PFSK-1 (cell line): ENCODE measurements at regions not wholly inside any gene's neighbourhood (a gene's known extent, or its start where the extent isn't known, plus 50 kb on each side); places are given as distances from the start of the nearest gene placed in this dataset.

Experiments
- FOXP2 ChIP-seq: optimal IDR thresholded peaks from 2 replicates; pipeline ENCODE3; 2011; ENCODE audit warnings: borderline replicate concordance, control low read depth, inconsistent platforms; ENCODE audit not compliant: insufficient read depth; ENCODE audit errors: extremely low read length, extremely low read depth
- POLR2AphosphoS5 ChIP-seq: IDR thresholded peaks from 2 replicates; pipeline ENCODE4 v1.6.1; 2012; ENCODE audit warnings: low read depth, mild to moderate bottlenecking, control low read depth, low read length, moderate library complexity
- SIN3A ChIP-seq: IDR thresholded peaks from 2 replicates; pipeline ENCODE4 v1.6.1; 2012; ENCODE audit warnings: mild to moderate bottlenecking, low read length, moderate library complexity, borderline replicate concordance; ENCODE audit not compliant: insufficient read depth
- TAF1 ChIP-seq: IDR thresholded peaks from 2 replicates; pipeline ENCODE4 v1.6.1; 2012; ENCODE audit warnings: low read length, control low read depth, borderline replicate concordance; ENCODE audit not compliant: insufficient read depth
- TF ChIP-seq, protein P1 (sequence below), 2 experiments: IDR thresholded peaks; 2 replicates each; pipeline versions ENCODE4 v1.6.1 to v1.8.0; 2011 to 2012; ENCODE audit warnings: low read depth in 2 of 2, low read length in 2 of 2, control low read depth in 1 of 2, inconsistent platforms in 1 of 2, mild to moderate bottlenecking in 1 of 2, moderate library complexity in 1 of 2; ENCODE audit not compliant: insufficient read depth in 1 of 2

DNA sequence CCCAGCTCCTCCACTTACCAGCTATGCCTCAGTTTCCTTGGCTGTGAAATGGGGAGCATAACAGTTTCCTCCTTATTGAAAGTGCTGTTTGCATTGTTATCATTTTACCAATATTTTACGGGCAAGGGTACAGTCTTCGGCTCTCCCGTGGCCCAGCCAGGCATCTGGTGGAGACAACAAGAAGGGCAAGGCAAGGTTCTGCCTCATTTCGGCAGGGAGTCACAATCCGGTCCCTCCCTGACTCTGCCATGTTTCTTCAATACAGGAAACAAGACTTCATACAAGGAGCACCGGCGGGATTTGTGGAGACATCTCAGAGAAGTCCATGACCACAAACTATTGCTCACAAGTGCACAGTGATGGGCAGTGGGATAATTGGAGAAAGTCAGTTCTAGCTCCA, 174.0 kb downstream of the FGF18 start:
- TF ChIP-seq, protein P1, sequence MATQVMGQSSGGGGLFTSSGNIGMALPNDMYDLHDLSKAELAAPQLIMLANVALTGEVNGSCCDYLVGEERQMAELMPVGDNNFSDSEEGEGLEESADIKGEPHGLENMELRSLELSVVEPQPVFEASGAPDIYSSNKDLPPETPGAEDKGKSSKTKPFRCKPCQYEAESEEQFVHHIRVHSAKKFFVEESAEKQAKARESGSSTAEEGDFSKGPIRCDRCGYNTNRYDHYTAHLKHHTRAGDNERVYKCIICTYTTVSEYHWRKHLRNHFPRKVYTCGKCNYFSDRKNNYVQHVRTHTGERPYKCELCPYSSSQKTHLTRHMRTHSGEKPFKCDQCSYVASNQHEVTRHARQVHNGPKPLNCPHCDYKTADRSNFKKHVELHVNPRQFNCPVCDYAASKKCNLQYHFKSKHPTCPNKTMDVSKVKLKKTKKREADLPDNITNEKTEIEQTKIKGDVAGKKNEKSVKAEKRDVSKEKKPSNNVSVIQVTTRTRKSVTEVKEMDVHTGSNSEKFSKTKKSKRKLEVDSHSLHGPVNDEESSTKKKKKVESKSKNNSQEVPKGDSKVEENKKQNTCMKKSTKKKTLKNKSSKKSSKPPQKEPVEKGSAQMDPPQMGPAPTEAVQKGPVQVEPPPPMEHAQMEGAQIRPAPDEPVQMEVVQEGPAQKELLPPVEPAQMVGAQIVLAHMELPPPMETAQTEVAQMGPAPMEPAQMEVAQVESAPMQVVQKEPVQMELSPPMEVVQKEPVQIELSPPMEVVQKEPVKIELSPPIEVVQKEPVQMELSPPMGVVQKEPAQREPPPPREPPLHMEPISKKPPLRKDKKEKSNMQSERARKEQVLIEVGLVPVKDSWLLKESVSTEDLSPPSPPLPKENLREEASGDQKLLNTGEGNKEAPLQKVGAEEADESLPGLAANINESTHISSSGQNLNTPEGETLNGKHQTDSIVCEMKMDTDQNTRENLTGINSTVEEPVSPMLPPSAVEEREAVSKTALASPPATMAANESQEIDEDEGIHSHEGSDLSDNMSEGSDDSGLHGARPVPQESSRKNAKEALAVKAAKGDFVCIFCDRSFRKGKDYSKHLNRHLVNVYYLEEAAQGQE (IDR thresholded peaks at IDR 0.05; ENCODE audit: insufficient read depth in 1 of 2, low read depth in 2 of 2, low read length in 2 of 2), result no peak
- no peak for TF ChIP-seq POLR2AphosphoS5
- TF ChIP-seq TAF1, result no peak
- no peak for TF ChIP-seq SIN3A
- no peak for TF ChIP-seq FOXP2

DNA sequence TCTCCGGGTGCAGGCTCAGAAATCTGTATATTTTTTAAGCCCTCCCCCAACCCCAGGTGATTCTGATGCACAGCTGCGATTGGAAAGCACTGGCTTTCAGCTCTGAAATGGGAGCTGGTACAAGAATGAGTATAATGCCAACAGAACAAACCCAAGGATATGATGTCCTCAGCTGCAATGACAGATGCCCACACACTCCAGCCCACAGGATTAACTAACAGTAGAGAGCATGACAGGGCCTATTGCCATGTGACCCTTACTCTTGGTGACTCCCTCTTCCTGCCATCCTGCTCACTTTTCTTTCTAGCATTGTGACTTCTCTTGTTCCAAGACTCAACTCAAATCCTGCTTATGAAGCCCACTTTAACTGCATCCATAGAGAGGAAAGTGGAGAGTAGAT, 174.5 kb downstream of the FGF18 start:
- no peak for TF ChIP-seq TAF1

DNA sequence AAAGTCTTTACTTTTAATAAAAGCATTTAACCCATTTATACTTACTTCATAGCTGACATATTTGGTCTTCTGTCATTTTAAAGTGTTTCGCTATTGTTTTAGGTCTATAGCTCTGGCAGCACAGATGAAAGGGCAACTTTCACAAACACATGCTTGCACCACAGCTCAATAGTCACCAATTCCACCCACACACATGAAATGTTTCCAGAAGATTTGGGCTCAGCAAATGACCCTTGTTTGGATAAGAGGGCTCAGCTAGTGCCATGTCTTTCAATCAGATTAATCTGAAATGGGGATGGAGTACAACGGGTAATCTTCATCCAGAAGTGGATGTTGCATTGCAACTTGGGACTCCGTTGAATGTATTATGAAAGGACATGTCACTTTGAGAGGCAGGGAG, 176.0 kb downstream of the FGF18 start:
- TF ChIP-seq FOXP2 (no peak), TAF1 (no peak), SIN3A (no peak), POLR2AphosphoS5 (no peak)
- TF ChIP-seq, protein P1 (IDR thresholded peaks at IDR 0.05; ENCODE audit: insufficient read depth in 1 of 2, low read depth in 2 of 2, low read length in 2 of 2), result no peak

DNA sequence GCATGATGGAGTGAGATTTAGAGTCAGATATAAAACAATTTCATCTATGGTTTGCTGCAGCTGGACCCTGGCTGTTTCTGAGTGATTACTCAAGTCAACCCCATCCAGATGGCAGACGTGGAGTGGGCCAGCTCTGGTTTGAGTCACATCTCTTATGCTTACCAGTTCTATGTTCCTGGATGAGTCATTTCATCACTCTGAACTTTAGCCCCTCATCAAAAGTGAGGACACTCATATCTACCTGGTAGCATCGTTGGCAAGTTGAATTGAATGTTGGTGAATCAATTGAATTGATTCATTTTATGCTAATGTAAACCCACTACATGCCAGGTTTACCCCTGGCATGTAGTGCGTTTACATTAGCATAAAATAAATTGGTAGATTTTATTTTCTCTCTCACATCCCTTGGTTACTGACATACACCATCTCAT, 176.4 kb downstream of the FGF18 start:
- TF ChIP-seq POLR2AphosphoS5 (no peak), FOXP2 (no peak), SIN3A (no peak), TAF1 (no peak)
- TF ChIP-seq, protein P1 (IDR thresholded peaks at IDR 0.05; ENCODE audit: insufficient read depth in 1 of 2, low read depth in 2 of 2, low read length in 2 of 2), result no peak

DNA sequence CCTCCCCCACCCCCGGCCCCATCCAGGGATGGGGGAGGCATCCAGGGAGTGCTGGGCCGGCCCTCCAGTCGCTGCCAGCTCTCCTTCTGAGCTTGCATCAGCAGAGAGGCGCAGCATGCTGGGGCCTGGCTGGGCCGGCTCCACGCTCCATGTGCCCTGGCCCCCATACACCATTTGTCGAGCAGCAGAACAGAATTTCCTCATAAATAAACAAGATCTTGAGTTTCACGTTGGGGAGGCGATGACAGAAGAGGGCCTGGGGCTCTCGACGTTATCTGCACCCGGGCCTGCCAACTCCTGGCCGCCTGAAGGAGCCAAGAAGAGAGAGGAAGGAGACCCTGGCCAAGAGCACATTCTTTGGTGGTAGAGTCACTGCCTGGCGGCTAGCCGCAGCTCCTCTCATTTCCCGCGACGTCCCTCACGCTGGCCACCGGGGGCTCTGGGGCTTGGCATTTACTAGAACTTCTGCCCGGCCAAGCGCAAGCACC, 177.0 kb downstream of the FGF18 start:
- TF ChIP-seq, protein P1 (IDR thresholded peaks at IDR 0.05; ENCODE audit: insufficient read depth in 1 of 2, low read depth in 2 of 2, low read length in 2 of 2), result 0 out of 4 replicates have a peak, but pooled peaks of 1 of the 2 experiments have one; percentile 33
- TF ChIP-seq SIN3A (0 out of 2 replicates have a peak, but pooled peaks have one; percentile 18), TAF1 (no peak), FOXP2 (peak; percentile 49), POLR2AphosphoS5 (no peak)
